ENCODE measurements at regions not wholly inside any gene's neighbourhood (a gene's known extent, or its start where the extent isn't known, plus 50 kb on each side); places are given as distances from the start of the nearest gene placed in this dataset.

GRCh38 chr4:174080361-174080760 lies 203.1 kb downstream of the FBXO8 start:
- no peak for TF ChIP-seq CTCF (conservative IDR thresholded peaks at IDR 0.05)
- no peaks in the 10 kb centered on the region for H3K4me1 Mint-ChIP-seq
- Histone ChIP-seq H3T11ph (ENCODE audit: low read length) (no peak overlapping the region), H3K56ac (ENCODE audit: insufficient read length, low read depth, low read length) (no peak overlapping the region), H2BK15ac (ENCODE audit: low read depth, low read length) (no peak overlapping the region), H3K27ac (ENCODE audit: insufficient read length, low read depth, low read length) (no peak overlapping the region), H2AFZ (ENCODE audit: low read length) (no peak overlapping the region), H2BK20ac (ENCODE audit: low read depth, low read length, poor library complexity, severe bottlenecking) (no peak overlapping the region), H2BK120ac (ENCODE audit: low read depth, low read length, poor library complexity, severe bottlenecking) (no peak overlapping the region), H3K4me1 (ENCODE audit: insufficient read depth, low read length) (no peaks in the 10 kb centered on the region), H4K8ac (replicated peaks; ENCODE audit: insufficient read length, low read depth, low read length) (no peak overlapping the region), H3K9ac (ENCODE audit: extremely low read depth, insufficient read length, low read length) (no peak overlapping the region), H3K14ac (ENCODE audit: insufficient read depth, low read length) (no peak overlapping the region), H3K23ac (ENCODE audit: insufficient read length, low read depth, low read length) (no peak overlapping the region), H3K18ac (ENCODE audit: insufficient read length, low read depth, low read length) (no peak overlapping the region), H3K79me1 (ENCODE audit: insufficient read depth, low read depth, low read length, poor library complexity, severe bottlenecking) (no peaks in the 10 kb centered on the region), H2BK12ac (ENCODE audit: insufficient read length, low read depth, low read length) (no peak overlapping the region), H4K91ac (ENCODE audit: insufficient read length, low read depth, low read length) (no peak overlapping the region), H3K23me2 (ENCODE audit: insufficient read length, low read depth, low read length, poor library complexity, severe bottlenecking) (no peaks in the 10 kb centered on the region), H2BK5ac (ENCODE audit: insufficient read length, low read length) (no peak overlapping the region), H3K4me2 (ENCODE audit: insufficient read depth, insufficient read length, low read length) (no peak overlapping the region), H3K9me3 (ENCODE audit: control insufficient read depth, low read depth, low read length) (no peaks in the 10 kb centered on the region), H2AK5ac (ENCODE audit: insufficient read length, low read length) (no peak overlapping the region), H3K27me3 (ENCODE audit: insufficient read depth, low read length) (no peaks in the 10 kb centered on the region), H4K20me1 (ENCODE audit: control insufficient read depth, insufficient read depth, insufficient read length) (no peaks in the 10 kb centered on the region), H4K5ac (ENCODE audit: insufficient read length, low read depth, low read length) (no peak overlapping the region), H3K4ac (ENCODE audit: low read depth, low read length) (no peak overlapping the region), H3K79me2 (ENCODE audit: insufficient read depth, low read length) (no peaks in the 10 kb centered on the region)
- DNase-seq, result no peak
- no peak overlapping the region for H3K4me3 Mint-ChIP-seq
- no peak overlapping the region for H3K27ac Mint-ChIP-seq
- no peaks in the 10 kb centered on the region; the same call in 1 of the 2 replicates for H3K27me3 Mint-ChIP-seq (ENCODE audit: low read depth)
- no peaks in the 10 kb centered on the region for H3K9me3 Mint-ChIP-seq
- no peaks in the 10 kb centered on the region; a peak in 1 of 7 replicates for H3K36me3 Mint-ChIP-seq (ENCODE audit: insufficient read depth in 1 of 3, low read depth in 3 of 3)
